Right ventricle myocardium inferior (tissue), 1 donor: ENCODE measurements at regions not wholly inside any gene's neighbourhood (a gene's known extent, or its start where the extent isn't known, plus 50 kb on each side); places are given as distances from the start of the nearest gene placed in this dataset.
"Not testable (repeated sequence)": the region's sequence is repeated elsewhere in the genome, so short reads cannot be mapped to it uniquely, and the experiment has no call there.

Experiments used
- ATAC-seq: fragments of 200-7000 bp; cut with Tn5 transposase; one replicate; pipeline ENCODE4 v1.9.1; 2020; ENCODE audit warnings: mild to moderate bottlenecking, moderate library complexity
- DNase-seq: peaks from one replicate; pipeline ENCODE4 v3.0.0; 2021; ENCODE audit errors: missing footprints
- intact Hi-C: fragments of 100-400 bp; cut with DNase I; formaldehyde crosslinking; loops from one replicate; pipeline ENCODE4 v1.11.0; 2022
- donor health status: DM: no; HTN: yes; CAD: no; lungs with severe emphysema.

GRCh38 chr2:146403546-146404160 lies 1441.2 kb upstream of the ACVR2A start:
- ATAC-seq, DNase-seq, intact Hi-C loops: not testable (repeated sequence)

- ATAC-seq (no peak), DNase-seq (no peak)
- intact Hi-C loops: no loop called here
Measured at GRCh38 chr2:146392631-146393030, 1452.2 kb upstream of the ACVR2A start.

DNA sequence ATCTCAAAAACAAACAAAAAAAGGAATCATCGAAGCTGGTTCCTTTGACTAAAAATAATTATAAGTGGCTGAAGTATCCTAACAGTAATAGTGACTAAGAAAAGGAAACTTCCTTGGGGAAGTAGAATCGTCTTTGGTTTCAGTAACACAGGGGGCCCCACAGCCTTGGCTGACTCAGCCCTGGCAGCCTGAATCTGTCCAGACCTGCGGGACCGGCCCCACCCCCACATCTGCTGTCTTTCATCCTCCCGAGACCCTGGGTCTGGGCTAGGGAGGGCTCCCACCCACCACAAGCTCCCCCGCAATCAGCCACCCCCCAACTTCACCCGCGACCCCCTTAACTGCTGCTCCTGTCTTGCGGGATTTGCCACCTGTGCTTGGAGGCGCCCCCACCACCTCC lies 1452.6 kb upstream of the ACVR2A start:
- ATAC-seq (no peak), DNase-seq (no peak)
- intact Hi-C loops: no loop called here

DNA sequence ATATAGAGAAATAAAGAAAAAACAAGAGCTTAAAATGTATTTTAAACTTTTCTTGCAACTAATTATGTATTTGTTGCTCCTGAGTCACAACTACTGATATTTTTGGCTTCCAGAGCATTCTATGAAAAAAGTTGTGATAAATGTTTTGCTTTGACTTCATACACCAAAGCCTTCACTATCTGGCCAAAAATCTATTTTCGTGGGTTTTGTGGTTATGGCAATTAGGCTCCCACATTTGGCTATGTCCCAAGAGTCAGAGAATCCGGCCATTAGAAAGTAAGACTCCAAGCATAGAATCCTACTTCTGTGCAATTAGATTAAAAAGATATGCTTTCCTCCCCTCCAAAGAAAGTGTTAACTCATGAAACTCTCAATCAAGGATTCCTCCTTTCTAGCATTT lies 1456.1 kb upstream of the ACVR2A start:
- no peak for DNase-seq
- ATAC-seq: no peak
- intact Hi-C loops: no loop called here

GRCh38 chr2:146386096-146386495 lies 1458.7 kb upstream of the ACVR2A start:
- DNase-seq (no peak), ATAC-seq (no peak)
- intact Hi-C loops: no loop called here

DNA sequence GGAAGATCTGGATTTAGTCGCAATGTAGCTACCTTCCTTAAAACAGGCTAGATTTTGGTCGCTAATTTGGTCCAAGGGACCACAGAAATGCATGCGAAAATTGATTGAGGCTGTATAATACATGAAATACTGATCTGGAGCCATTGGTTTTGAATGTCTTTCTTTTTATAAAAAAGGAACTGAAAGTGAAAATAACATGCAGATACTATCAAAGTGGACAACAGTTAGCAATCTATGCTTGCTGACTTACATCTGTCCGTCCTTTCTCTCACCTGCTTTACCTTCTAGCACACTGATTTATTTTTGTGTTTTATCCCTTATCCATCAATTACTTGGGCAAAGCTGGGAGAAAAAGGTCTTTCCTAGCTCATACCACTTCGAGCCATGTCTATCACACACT lies 1459.8 kb upstream of the ACVR2A start:
- intact Hi-C loops: no loop called here
- DNase-seq (no peak), ATAC-seq (no peak)

DNA sequence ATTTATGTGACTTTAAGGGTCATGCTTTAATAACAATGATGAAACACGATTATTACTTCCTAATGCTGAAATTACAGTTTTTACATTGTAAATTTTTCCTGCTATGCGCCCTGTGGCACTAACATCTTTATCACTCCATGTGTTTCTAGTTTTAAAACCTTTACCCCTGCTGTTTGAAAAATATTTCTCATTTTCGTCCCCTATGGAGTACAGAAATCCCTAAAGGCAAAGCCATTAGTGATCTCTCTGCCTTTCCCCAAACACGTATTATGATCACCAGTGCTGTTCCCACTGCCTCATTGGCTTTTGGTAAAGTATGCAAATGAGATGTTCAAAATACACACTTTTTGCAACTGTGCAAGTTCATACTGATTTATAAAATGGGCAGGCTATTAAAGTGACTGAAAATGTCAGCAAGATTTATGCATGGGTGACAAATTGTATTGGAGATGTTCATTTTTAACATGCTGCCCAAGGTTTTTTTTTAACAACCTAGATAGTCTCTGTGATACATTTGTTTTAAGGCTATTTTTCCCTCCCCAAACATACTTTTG lies 1468.2 kb upstream of the ACVR2A start:
- ATAC-seq: no peak
- no peak for DNase-seq
- intact Hi-C loops: no loop called here

GRCh38 chr2:146374505-146374904 lies 1470.3 kb upstream of the ACVR2A start:
- no peak for DNase-seq
- ATAC-seq: no peak
- intact Hi-C loops: no loop called here

DNA sequence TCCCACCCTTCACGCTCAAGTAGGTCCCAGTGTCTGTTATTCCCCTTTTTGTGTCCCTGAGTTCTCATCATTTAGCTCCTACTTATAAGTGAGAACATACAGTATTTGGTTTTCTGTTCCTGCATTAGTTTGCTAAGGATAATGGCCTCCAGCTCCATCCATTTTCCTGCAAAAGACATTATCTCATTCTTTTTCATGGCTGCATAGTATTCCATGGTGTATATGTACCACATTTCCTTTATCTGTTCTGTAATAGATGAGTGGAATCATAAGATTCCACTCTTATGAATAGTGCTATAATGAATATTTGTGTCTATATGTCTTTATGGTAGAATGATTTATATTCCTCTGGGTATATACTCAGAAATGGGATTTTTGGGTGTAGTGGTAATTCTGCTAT lies 1473.5 kb upstream of the ACVR2A start:
- intact Hi-C loops, ATAC-seq, DNase-seq: not testable (repeated sequence)

DNA sequence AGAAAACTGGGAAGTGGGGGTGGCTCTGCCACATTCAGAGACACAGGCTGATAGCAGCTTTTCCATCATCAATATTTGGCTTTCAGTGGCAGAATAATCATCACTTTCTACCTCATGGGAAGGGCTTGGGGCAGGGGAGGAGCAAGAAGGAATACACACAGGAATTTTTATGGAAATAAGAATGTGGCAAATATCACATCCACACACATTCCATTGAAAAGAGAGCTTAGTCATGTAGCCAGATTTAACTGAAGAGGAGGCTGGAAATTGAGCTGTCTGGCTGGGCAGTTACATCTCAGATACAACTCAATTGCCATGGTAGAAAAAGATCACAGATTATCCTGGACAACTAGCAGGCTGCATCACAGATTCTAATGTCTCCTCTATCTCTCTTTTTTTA lies 1474.0 kb upstream of the ACVR2A start:
- ATAC-seq (no peak), DNase-seq (no peak)
- intact Hi-C loops: no loop called here

- ATAC-seq: no peak
- no peak for DNase-seq
- intact Hi-C loops: no loop called here
Measured at GRCh38 chr2:146366276-146366675, 1478.6 kb upstream of the ACVR2A start.

GRCh38 chr2:146365041-146365440 lies 1479.8 kb upstream of the ACVR2A start:
- intact Hi-C loops: no loop called here
- ATAC-seq: no peak
- no peak for DNase-seq

DNA sequence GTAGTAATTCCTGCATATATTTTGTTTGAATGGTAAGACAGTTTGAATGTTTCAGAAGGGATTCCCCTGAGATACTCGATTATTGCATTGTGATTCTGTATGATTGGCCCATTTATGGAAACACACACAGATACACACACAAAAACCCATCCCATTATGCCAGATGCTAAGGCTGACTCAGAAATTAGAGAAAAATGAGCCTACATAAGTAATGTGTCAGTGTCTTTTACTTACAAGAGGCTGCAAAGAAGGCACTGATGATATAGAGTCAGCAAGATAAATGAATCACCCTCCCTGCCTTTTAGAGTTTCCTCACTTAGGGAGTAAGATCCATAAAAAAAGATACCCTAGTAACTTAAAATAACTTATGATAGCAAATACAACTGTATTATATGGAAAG lies 1481.1 kb upstream of the ACVR2A start:
- DNase-seq (no peak), ATAC-seq (no peak)
- intact Hi-C loops: no loop called here

- DNase-seq (no peak), ATAC-seq (no peak)
- intact Hi-C loops: no loop called here
Measured at GRCh38 chr2:146351689-146352088, 1493.1 kb upstream of the ACVR2A start.

DNA sequence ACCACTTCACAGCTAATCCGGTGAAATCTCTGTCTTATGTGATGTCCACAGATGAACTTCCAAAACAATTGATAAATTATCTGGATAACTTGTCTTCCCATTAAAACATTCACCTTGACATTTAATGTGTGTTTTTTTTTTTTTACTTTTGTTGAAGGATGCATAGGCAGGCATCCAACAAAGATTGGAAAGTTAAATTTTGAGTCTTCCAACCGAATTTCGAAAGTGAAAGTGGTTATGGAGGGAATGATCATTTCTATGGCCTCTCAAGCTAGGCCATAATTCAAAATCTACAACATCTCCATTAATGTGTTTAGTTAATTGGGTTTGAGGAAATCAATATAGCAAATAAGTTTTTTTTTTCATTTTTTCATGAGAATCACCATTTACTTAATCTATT lies 1495.5 kb upstream of the ACVR2A start:
- intact Hi-C loops: no loop called here
- DNase-seq (no peak), ATAC-seq (no peak)

GRCh38 chr2:146324951-146325350 lies 1519.9 kb upstream of the ACVR2A start:
- ATAC-seq (no peak), DNase-seq (no peak)
- intact Hi-C loops: no loop called here

DNA sequence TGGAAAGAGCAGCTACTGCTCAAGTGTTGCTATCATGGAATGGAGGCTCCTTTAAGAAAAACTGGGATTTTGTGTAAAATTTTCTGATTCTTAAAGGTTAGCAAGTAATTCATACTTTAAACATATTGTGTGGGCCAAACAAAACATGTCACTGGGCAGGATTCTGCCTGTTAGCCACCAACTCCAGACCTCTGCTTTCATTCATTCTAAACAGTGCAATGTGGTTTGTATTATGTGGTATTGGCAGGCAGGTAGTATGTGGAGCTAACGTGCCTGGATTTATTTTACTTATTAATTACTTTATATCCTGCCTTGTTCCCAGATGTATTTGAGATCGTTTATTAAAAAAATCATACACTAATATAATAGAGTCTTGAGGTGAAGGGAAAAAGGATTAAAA lies 1521.3 kb upstream of the ACVR2A start:
- intact Hi-C loops: no loop called here
- ATAC-seq: no peak
- no peak for DNase-seq

GRCh38 chr2:146321175-146321574 lies 1523.7 kb upstream of the ACVR2A start:
- ATAC-seq (no peak), DNase-seq (no peak)
- intact Hi-C loops: no loop called here

DNA sequence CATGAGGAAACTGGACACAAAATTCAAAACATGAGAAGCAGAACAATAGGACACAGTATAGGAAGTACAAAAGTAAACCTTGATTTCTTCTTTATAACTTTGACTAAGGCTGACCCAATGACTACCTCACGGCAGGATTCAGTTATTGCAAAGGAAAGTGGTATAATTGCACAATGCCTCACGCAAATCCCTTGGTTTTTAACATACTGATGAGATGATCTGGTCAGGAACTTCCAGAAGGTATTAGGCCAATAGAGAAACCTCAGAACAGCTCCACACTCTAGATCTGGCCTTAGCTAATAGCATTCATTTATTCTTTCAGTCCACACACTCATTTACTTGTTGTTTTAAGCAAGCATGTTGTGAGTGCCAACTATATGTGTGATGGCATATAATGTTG lies 1526.9 kb upstream of the ACVR2A start:
- DNase-seq (no peak), ATAC-seq (no peak)
- intact Hi-C loops: no loop called here

GRCh38 chr2:146312899-146313298 lies 1531.9 kb upstream of the ACVR2A start:
- no peak for ATAC-seq
- no peak for DNase-seq
- intact Hi-C loops: no loop called here

- intact Hi-C loops: no loop called here
Measured at GRCh38 chr2:146305164-146305563, 1539.7 kb upstream of the ACVR2A start.

More at GRCh38 chr2:146305164-146305563, 1539.7 kb upstream of the ACVR2A start:
- no peak for DNase-seq
- no peak for ATAC-seq
